SK-N-SH (cell line): ENCODE measurements at regions not wholly inside any gene's neighbourhood (a gene's known extent, or its start where the extent isn't known, plus 50 kb on each side); places are given as distances from the start of the nearest gene placed in this dataset.

ENCODE experiments used
- CTCF ChIA-PET: fragments of 300-600, 350-600 bp; formaldehyde crosslinking; extraction: SDS; loops from one replicate; lab custom pipeline; 2021; lab: Yijun Ruan, JAX
- POLR2A ChIA-PET: fragments of 350-600 bp; sonication (Branson Sonifier 250); formaldehyde crosslinking; extraction: SDS; loops from one replicate; lab custom pipeline; 2020; ENCODE audit warnings: antibody characterized with exemption, inconsistent platforms; lab: Yijun Ruan, JAX
- DNase-seq: peaks from one replicate; pipeline ENCODE4 v3.0.0; 2012
- H2AFZ ChIP-seq: fragments of 200-600 bp; sonication (generic); 2 replicates; pipeline ENCODE4 v1.8.1; 2016; ENCODE audit warnings: antibody characterized with exemption, mild to moderate bottlenecking, low read depth
- H3F3A ChIP-seq: fragments of 200-600 bp; sonication (generic); replicated peaks from 2 replicates; pipeline ENCODE3; 2016; ENCODE audit warnings: antibody characterized with exemption, mild to moderate bottlenecking; ENCODE audit not compliant: insufficient read depth
- H3K27ac ChIP-seq, 2 experiments: fragments of 200-500 bp in 1 of 2; fragments of 200-600 bp in 1 of 2; sonication (Bioruptor generic) in 1 of 2; sonication (generic), shearing (Covaris generic) in 1 of 2; 2 replicates each; pipeline versions ENCODE4 v1.5.1 to v1.6.1; 2014 to 2016; ENCODE audit warnings: low read depth in 2 of 2, inconsistent platforms in 1 of 2, low read length in 1 of 2, mild to moderate bottlenecking in 1 of 2, mixed read lengths in 1 of 2
- H3K27me3 ChIP-seq: fragments of 200-600 bp; sonication (generic), shearing (Covaris generic); 2 replicates; pipeline ENCODE4 v1.6.1; 2016; ENCODE audit warnings: mixed run types; ENCODE audit not compliant: insufficient read depth
- H3K36me3 ChIP-seq, 2 experiments: fragments of 200-500 bp in 1 of 2; fragments of 200-600 bp in 1 of 2; sonication (Bioruptor generic) in 1 of 2; sonication (generic) in 1 of 2; replicated peaks in 1 of 2; 2 replicates each; pipeline versions ENCODE3 to v1.5.1; 2014 to 2016; ENCODE audit warnings: low read length in 1 of 2, mild to moderate bottlenecking in 1 of 2; ENCODE audit not compliant: insufficient read depth in 2 of 2, control insufficient read depth in 1 of 2
- H3K4me1 ChIP-seq, 2 experiments: fragments of 200-500 bp in 1 of 2; fragments of 200-600 bp in 1 of 2; sonication (Bioruptor generic) in 1 of 2; sonication (generic), shearing (Covaris generic) in 1 of 2; 2 replicates each; pipeline versions ENCODE4 v1.5.1 to v1.6.1; 2014 to 2016; ENCODE audit warnings: low read depth in 1 of 2, low read length in 1 of 2, mixed run types in 1 of 2; ENCODE audit not compliant: insufficient read depth in 2 of 2, control insufficient read depth in 1 of 2
- H3K4me2 ChIP-seq: fragments of 200-600 bp; sonication (generic), shearing (Covaris generic); 2 replicates; pipeline ENCODE4 v1.6.1; 2017; ENCODE audit warnings: mixed run types
- H3K4me3 ChIP-seq, 2 experiments: fragments of 200-500 bp in 1 of 2; fragments of 200-600 bp in 1 of 2; sonication (Bioruptor generic) in 1 of 2; sonication (generic), shearing (Covaris generic) in 1 of 2; 2 replicates each; pipeline versions ENCODE4 v1.5.1 to v1.8.1; 2014 to 2016; ENCODE audit warnings: low read depth in 2 of 2, inconsistent platforms in 1 of 2, low read length in 1 of 2, mild to moderate bottlenecking in 1 of 2, mixed read lengths in 1 of 2, moderate library complexity in 1 of 2
- H3K79me2 ChIP-seq: fragments of 200-600 bp; sonication (generic); 2 replicates; pipeline ENCODE4 v1.8.1; 2017; ENCODE audit warnings: mild to moderate bottlenecking; ENCODE audit not compliant: insufficient read depth
- H3K9ac ChIP-seq: fragments of 200-600 bp; sonication (generic); 2 replicates; pipeline ENCODE4 v1.6.1; 2017; ENCODE audit warnings: mixed run types
- H3K9me2 ChIP-seq: fragments of 200-600 bp; sonication (generic); 2 replicates; pipeline ENCODE4 v1.6.1; 2017; ENCODE audit warnings: mixed run types
- H3K9me3 ChIP-seq: fragments of 200-600 bp; sonication (generic); 2 replicates; pipeline ENCODE4 v1.6.1; 2017; ENCODE audit warnings: mixed run types, mild to moderate bottlenecking, moderate library complexity
- H4K20me1 ChIP-seq: fragments of 200-600 bp; sonication (generic); 2 replicates; pipeline ENCODE4 v1.6.1; 2017; ENCODE audit warnings: mild to moderate bottlenecking, mixed run types; ENCODE audit not compliant: insufficient read depth
- CTCF ChIP-seq: fragments of 200-600 bp; sonication (generic); IDR thresholded peaks from 2 replicates; pipeline ENCODE4 v1.6.1; 2017; ENCODE audit warnings: antibody characterized with exemption, mild to moderate bottlenecking, moderate library complexity
- ELF1 ChIP-seq: IDR thresholded peaks from 2 replicates; pipeline ENCODE4 v1.4.0; 2012
- FOXM1 ChIP-seq: IDR thresholded peaks from 2 replicates; pipeline ENCODE4 v1.4.0; 2012; ENCODE audit warnings: low read depth, mild to moderate bottlenecking
- GATA2 ChIP-seq: sonication (generic); formaldehyde crosslinking; IDR thresholded peaks from 2 replicates; pipeline ENCODE4 v1.5.0; 2020; ENCODE audit warnings: mild to moderate bottlenecking, missing genetic modification reagents
- IRF3 ChIP-seq: fragments of 150-350 bp; IDR thresholded peaks from 2 replicates; pipeline ENCODE4 v1.6.1; 2016; ENCODE audit warnings: mild to moderate bottlenecking, low read depth, low read length
- JUND ChIP-seq: IDR thresholded peaks from 2 replicates; pipeline ENCODE4 v1.4.0; 2012
- MAX ChIP-seq: IDR thresholded peaks from 2 replicates; pipeline ENCODE4 v1.4.0; 2012; ENCODE audit warnings: low read depth
- NRF1 ChIP-seq: IDR thresholded peaks from 2 replicates; pipeline ENCODE4 v1.6.1; 2012; ENCODE audit warnings: low read depth, mild to moderate bottlenecking, low read length
- PBX3 ChIP-seq: IDR thresholded peaks from 2 replicates; pipeline ENCODE4; 2012
- POLR2AphosphoS5 ChIP-seq: IDR thresholded peaks from 2 replicates; pipeline ENCODE4 v1.6.1; 2012; ENCODE audit warnings: low read depth, low read length
- RCOR1 ChIP-seq: fragments of 150-350 bp; IDR thresholded peaks from 2 replicates; pipeline ENCODE4 v1.6.1; 2017; ENCODE audit warnings: antibody characterized with exemption, low read length
- REST ChIP-seq: IDR thresholded peaks from 2 replicates; pipeline ENCODE4 v1.6.1; 2012; ENCODE audit warnings: mild to moderate bottlenecking, low read depth, low read length, moderate library complexity
- RFX5 ChIP-seq: IDR thresholded peaks from 2 replicates; pipeline ENCODE4 v1.6.1; 2012; ENCODE audit warnings: mild to moderate bottlenecking, improper control_type of control experiment, low read length
- SMC3 ChIP-seq: IDR thresholded peaks from 2 replicates; pipeline ENCODE4 v1.6.1; 2012; ENCODE audit warnings: low read depth, low read length, improper control_type of control experiment
- TAF1 ChIP-seq: IDR thresholded peaks from 2 replicates; pipeline ENCODE4 v1.6.1; 2012; ENCODE audit warnings: low read depth, mild to moderate bottlenecking, low read length, moderate library complexity, borderline replicate concordance
- TEAD4 ChIP-seq: IDR thresholded peaks from 2 replicates; pipeline ENCODE4 v1.4.0; 2012; ENCODE audit warnings: mild to moderate bottlenecking, borderline replicate concordance; ENCODE audit not compliant: insufficient read depth
- USF1 ChIP-seq: IDR thresholded peaks from 2 replicates; pipeline ENCODE4 v1.4.0; 2012; ENCODE audit warnings: low read depth, borderline replicate concordance
- YY1 ChIP-seq: IDR thresholded peaks from 2 replicates; pipeline ENCODE4 v1.4.0; 2012; ENCODE audit warnings: low read depth, mild to moderate bottlenecking
- WGBS: methylation state at CpG from one replicate; pipeline ENCODE4 v1.1.6; 2017; ENCODE audit warnings: low lambda C conversion rate; 5-methylcytosine and 5-hydroxymethylcytosine counted together

GRCh38 chrX:9390121-9390520 is 74.7 kb upstream of the TBL1X start:
- Histone ChIP-seq H3F3A (no peaks in the 10 kb centered on the region), H3K27me3 (no peaks in the 10 kb centered on the region; the same call in 1 of the 2 replicates), H3K79me2 (no peaks in the 10 kb centered on the region), H3K27ac (no peak overlapping the region), H3K9me3 (no peaks in the 10 kb centered on the region), H3K36me3 (no peaks in the 10 kb centered on the region), H3K4me3 (no peak overlapping the region), H3K4me2 (no peak overlapping the region), H4K20me1 (no peaks in the 10 kb centered on the region), H3K4me1 (no peaks in the 10 kb centered on the region), H3K9me2 (no peaks in the 10 kb centered on the region), H3K9ac (no peak overlapping the region), H2AFZ (no peak overlapping the region)
- TF ChIP-seq IRF3 (no peak), REST (no peak), TAF1 (no peak), GATA2 (no peak), RFX5 (no peak), YY1 (no peak), JUND (no peak), MAX (no peak), SMC3 (no peak), FOXM1 (no peak), ELF1 (no peak)
- WGBS: 33% methylated on average over 1 of the region's 1 CpG
- ChIA-PET CTCF (no interaction called here), POLR2A (no interaction called here)
- DNase-seq: no peak

- no peak for DNase-seq
- CTCF ChIA-PET: no interaction called here
- Histone ChIP-seq H3K9ac (no peak overlapping the region), H4K20me1 (no peaks in the 10 kb centered on the region), H3K79me2 (no peaks in the 10 kb centered on the region), H3F3A (no peaks in the 10 kb centered on the region), H3K27me3 (no peaks in the 10 kb centered on the region; the same call in 1 of the 2 replicates), H3K9me2 (no peaks in the 10 kb centered on the region), H3K4me3 (no peak overlapping the region), H3K4me1 (no peaks in the 10 kb centered on the region), H3K4me2 (no peak overlapping the region), H2AFZ (no peak overlapping the region), H3K36me3 (no peaks in the 10 kb centered on the region), H3K9me3 (no peaks in the 10 kb centered on the region), H3K27ac (no peak overlapping the region)
- POLR2A ChIA-PET: no interaction called here
- 35% methylated on average over 8 of the region's 8 CpGs for WGBS
- TF ChIP-seq USF1 (no peak), RFX5 (no peak), CTCF (no peak), TEAD4 (no peak), JUND (no peak), IRF3 (no peak), PBX3 (no peak), YY1 (no peak), POLR2AphosphoS5 (no peak), NRF1 (no peak), FOXM1 (no peak), RCOR1 (no peak)
These were observed 74.0 kb upstream of the TBL1X start for GRCh38 chrX:9390693-9391368.
